ENCODE measurements at regions not wholly inside any gene's neighbourhood (a gene's known extent, or its start where the extent isn't known, plus 50 kb on each side); places are given as distances from the start of the nearest gene placed in this dataset.

DNA sequence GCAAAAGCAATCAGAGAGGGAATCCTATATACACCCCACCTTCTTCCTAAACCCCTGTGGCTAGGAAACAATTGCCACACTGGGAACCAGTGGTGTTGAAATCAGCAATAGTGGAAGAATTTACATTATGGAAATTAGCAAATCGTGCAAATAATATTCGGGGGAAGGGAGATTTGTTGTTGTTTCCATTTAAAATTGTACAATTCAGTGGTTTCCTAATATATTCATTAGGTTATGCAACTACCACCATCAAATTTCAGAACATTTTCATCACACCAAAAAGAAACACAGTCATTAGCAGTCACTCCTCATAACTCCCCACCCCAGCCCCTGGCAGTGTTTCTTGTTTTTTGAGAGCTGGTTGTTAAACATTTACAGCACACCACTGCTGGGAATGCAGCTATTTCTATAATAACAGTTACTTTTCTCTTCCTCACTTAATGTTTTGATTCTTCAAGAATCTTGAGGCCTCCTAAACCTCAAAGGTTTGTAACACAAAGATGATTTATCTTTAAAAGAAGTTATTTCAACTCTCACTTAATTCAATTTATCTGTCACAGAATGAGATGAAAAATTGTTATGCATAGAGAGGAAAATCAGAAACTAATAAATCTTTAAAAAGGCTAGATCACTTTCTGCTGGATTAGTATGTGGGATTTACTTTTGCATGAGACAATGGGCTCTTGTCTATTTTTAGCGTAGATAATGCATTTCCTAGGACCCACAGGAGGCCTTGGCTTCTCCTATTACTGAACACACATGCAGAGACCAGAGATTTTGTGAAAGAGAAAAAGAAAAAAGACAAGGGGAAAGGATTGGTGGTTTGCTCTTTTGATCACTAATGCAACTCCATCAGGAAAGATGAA is 91.8 kb upstream of the DAPK1 start:
- TF ChIP-seq, protein P1, sequence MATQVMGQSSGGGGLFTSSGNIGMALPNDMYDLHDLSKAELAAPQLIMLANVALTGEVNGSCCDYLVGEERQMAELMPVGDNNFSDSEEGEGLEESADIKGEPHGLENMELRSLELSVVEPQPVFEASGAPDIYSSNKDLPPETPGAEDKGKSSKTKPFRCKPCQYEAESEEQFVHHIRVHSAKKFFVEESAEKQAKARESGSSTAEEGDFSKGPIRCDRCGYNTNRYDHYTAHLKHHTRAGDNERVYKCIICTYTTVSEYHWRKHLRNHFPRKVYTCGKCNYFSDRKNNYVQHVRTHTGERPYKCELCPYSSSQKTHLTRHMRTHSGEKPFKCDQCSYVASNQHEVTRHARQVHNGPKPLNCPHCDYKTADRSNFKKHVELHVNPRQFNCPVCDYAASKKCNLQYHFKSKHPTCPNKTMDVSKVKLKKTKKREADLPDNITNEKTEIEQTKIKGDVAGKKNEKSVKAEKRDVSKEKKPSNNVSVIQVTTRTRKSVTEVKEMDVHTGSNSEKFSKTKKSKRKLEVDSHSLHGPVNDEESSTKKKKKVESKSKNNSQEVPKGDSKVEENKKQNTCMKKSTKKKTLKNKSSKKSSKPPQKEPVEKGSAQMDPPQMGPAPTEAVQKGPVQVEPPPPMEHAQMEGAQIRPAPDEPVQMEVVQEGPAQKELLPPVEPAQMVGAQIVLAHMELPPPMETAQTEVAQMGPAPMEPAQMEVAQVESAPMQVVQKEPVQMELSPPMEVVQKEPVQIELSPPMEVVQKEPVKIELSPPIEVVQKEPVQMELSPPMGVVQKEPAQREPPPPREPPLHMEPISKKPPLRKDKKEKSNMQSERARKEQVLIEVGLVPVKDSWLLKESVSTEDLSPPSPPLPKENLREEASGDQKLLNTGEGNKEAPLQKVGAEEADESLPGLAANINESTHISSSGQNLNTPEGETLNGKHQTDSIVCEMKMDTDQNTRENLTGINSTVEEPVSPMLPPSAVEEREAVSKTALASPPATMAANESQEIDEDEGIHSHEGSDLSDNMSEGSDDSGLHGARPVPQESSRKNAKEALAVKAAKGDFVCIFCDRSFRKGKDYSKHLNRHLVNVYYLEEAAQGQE (IDR thresholded peaks at IDR 0.05; ENCODE audit: insufficient replicate concordance, low read depth) = no peak
- TF ChIP-seq, protein P2, sequence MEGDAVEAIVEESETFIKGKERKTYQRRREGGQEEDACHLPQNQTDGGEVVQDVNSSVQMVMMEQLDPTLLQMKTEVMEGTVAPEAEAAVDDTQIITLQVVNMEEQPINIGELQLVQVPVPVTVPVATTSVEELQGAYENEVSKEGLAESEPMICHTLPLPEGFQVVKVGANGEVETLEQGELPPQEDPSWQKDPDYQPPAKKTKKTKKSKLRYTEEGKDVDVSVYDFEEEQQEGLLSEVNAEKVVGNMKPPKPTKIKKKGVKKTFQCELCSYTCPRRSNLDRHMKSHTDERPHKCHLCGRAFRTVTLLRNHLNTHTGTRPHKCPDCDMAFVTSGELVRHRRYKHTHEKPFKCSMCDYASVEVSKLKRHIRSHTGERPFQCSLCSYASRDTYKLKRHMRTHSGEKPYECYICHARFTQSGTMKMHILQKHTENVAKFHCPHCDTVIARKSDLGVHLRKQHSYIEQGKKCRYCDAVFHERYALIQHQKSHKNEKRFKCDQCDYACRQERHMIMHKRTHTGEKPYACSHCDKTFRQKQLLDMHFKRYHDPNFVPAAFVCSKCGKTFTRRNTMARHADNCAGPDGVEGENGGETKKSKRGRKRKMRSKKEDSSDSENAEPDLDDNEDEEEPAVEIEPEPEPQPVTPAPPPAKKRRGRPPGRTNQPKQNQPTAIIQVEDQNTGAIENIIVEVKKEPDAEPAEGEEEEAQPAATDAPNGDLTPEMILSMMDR (IDR thresholded peaks at IDR 0.05; ENCODE audit: insufficient read depth, low read length) = no peak
- no peak for TF ChIP-seq SPI1 (IDR thresholded peaks at IDR 0.05; ENCODE audit: borderline replicate concordance, low read depth)
